ENCODE measurements at regions not wholly inside any gene's neighbourhood (a gene's known extent, or its start where the extent isn't known, plus 50 kb on each side); places are given as distances from the start of the nearest gene placed in this dataset.

DNA sequence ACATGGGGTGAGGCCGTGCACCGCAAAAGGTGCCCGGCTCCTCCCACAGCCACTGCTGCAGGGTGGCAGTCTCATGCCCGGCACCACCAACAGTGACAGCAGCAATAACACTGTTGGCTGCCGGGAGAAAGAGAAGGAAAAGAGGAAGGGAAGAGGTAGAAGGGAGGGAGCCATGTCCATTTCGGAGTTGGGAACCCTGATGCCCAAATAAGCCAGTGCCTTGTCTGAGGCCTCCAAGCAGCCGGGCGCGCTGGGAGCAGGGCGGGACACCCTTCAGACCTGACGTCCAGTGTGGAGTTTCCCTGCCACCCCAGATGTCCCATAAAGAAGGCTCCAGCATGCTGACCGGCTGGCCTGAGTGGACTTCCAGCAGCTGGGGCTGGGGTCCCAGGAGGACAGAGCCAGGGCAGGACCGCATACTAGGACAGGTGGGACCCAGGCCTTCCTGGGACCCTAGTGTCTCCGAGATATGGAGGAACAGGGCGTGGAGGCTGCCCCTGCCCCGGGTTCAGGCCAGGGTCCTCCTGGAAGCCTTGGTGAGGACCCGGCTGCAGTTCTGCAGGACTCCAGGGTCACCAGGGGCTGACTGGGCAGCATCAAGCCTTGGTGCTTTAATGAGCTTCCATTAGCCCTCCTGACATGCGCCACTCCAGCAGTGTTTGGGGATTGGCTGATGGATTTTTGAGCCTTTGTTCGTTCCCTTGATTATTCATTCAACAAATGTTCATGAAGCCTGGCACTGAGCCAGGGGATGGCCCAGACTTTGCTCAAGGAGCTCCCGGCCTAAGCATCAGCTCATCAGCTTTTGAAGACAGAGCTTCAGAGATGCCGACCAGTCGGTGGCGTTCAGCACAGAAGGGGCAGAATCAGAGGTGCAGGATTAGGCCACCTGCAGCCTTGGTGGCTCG is 223.6 kb upstream of the CIBAR2 start:
- peak in 2 of 56 donors; percentile 19 to 49 for DNase-seq

- DNase-seq: no peak
Measured at GRCh38 chr16:85337910-85338637, 225.8 kb upstream of the CIBAR2 start.

- DNase-seq: no peak
Measured at GRCh38 chr16:85338638-85338982, 226.3 kb upstream of the CIBAR2 start.

DNA sequence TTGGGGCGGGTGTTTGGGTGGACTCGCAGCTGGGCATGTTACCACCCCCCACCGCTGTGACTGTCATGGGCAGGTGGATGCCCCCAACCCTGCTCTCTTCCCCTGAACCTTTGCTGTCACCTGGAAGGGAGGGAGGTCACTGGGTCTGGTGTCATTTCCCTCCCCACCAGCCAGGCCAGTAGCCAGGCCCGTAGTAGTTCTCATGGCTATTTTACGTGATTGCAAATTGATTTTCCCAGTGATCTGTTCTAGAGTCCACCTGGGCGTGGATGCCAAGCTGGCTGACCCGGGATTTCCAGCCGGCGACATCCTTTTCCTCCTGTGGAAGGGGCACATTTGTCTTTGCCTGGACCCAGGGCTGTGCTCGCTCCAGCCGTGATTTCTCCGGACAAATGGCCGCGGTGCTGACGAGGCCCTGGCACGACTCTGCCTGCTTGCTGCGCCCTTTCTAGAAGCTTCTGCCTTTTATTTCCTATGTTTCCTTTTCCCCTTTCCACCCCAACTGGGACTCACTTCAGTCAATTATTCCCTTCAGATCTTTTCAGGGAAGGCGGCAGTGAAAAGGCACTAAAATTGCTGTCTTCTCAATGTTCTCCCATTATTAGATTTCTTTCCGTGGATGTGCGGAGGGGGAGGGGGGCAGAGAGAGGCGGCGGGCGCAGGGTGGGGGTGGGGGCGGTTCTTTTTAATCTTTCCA is 226.9 kb upstream of the CIBAR2 start:
- DNase-seq: no peak

DNA sequence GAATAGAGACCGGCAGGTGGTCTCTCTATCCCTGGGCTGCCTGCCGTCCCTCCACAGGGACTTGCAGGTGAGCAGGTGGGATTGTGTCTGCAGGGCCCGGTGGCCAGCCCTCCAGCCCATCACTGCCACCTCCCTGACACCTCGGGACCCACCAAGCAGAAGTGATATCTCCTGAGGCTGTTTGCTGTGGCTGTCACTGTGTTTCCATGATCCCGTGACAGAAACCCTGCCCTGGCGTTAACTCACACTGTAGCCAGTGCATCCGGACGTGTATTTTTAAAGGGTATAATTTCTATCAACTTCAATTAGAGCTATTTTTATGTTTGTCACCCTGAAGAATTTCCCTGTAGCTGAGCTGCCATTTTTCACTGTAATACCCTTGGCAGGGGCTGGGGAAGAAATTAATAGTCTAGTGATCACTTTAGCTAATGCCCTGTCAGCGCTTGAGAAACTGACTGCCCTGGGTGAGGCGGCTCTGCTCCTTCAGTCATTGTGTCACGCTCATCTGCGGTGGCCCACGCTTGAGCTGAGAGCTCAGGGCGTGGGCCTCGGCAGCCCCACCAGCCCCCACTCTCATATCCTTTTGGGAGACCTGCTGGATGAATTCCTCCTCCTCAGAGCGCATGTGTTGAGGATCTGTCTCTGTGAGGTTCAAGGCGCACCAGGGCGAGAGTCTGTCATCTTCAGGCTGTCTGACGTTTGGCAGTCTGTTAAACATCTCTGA is 229.9 kb upstream of the CIBAR2 start:
- peak in 13 of 56 donors; percentile 8 to 52 (median 37) for DNase-seq

GRCh38 chr16:85344502-85345128 is 232.3 kb upstream of the CIBAR2 start:
- no peak for DNase-seq

DNA sequence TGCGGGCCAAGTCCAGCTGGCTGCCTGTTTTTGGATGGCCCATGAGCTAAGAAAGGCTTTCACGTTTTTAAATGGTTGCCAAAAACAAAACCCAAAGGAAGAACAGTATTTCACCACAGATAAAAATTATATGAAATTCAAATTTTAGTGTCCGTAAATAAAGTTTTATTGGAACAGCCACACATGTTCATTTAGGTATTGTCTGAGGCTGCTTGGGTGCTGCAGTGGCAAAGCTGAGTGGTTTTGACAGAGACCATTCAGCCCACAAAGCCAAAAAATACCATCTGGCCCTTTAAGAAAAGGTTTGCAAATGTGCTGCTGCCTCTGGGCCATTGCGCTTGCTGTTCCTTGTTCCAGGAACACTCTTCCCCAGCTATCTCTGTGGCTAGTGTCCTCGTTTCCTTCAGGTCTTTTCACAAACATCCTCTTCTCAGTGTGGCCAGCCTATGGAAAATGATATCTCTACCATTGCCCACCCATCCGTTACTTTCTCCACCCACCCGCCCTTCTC is 232.9 kb upstream of the CIBAR2 start:
- no peak for DNase-seq

DNA sequence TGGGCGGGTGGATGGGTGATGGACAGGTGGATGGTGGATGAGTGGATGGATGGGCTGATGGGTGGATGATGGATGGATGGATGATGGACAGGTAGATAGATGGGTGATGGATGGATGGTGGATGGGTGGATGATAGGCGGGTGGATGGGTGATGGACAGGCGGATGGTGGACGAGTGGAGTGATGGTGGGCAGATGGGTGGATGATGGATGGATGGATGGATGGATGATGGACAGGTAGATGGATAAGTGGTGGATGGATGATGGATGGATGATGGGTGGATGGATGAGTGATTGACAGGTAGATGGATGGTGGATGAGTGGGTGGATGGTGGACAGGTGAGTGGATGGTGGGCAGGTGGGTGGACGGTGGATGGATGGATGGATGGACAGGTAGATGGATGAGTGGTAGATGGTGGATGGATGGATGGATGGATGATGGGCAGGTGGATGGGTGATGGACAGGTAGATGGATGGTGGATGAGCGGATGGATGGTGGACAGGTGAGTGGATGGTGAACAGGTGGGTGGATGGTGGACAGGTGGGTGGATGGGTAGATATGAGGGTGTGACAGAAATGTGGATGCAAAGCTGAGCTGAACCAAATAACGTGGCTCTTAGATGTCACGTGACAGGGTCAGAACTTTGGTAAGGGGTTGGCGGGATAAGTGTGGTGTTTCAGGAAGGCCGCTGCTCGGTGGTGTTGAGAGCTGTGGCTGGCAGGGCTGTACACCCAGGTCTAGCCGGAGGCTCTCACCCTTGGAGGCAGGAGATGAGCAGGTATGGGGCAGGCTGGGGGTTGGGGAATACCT is 234.3 kb upstream of the CIBAR2 start:
- no peak for DNase-seq

DNA sequence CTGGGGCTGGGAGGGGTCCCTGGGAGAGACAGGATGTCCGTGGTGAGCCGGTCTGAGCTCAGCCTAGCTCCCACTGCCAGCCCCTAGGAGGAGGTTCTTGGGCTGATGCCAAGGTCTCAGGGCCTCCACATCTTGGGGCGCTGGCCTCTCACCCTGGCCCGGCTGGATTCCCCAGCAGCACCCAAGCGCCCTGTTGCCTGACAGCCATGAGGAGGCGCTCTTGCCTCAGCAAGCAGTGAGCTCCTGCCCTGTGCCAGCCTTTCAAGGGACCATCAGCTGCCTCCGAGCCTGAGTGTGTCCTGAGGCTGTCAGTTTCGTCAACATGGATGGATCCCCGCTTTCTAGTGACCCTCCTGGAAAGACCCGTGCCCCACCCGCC is 234.9 kb upstream of the CIBAR2 start:
- peak in 2 of 56 donors; percentile 10 to 26 for DNase-seq

DNA sequence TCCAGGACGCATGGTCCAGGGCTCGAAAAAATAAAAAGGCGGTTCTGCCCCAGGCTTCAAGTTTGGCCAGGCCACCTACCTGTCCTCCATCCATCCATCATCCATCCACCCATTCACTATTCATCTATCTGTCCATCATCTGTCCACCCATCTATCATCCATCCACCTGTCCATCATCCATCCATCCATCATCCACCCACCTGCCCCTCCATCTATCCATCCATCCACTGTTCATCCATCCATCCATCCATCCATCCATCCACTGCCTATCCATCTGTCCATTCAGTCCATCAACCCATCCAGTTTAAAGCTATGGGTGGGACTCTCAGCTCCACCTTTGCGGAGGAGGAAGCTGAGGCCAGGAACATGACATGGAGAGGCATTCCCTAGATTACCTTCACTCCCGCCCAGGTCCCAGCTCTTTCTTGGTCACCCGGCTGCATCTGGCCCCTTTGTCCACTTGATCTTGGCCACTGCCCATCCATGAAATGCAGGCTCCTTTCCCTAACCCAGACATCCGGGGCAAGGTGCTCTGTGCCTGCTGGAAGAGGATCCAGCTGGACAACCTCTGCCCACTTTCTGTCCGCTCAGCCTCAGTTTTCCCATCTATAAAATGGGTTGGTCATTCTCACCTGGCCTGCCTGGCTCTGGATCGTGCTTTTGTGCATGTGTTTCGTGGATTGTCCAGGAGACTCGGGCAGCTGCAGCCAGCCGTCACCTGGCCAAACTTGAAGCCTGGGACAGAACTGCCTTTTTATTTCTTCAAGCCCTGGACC is 236.0 kb upstream of the CIBAR2 start:
- DNase-seq: no peak

DNA sequence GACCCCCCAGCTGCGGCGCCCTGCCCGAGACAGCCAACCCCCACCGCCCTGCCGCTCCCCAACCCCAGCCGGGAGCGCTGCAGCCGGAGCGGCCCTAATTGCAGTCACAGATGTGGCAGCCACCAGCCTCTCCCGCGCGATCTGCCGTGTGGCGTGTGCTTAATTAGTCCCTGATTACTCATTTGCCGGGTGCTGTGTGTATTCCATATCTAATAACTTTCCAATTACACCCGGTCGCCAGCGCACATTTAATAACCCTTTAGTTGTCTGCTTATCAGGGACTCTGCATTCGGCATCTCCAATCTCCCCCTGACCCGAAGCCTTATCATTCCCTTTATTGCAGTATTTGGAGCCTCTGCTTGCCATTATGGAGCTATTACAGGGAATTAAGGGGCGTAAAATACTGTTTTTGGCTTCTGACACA is 236.7 kb upstream of the CIBAR2 start:
- DNase-seq: peak in 4 of 56 donors; percentile 12 to 24 (median 20)

DNA sequence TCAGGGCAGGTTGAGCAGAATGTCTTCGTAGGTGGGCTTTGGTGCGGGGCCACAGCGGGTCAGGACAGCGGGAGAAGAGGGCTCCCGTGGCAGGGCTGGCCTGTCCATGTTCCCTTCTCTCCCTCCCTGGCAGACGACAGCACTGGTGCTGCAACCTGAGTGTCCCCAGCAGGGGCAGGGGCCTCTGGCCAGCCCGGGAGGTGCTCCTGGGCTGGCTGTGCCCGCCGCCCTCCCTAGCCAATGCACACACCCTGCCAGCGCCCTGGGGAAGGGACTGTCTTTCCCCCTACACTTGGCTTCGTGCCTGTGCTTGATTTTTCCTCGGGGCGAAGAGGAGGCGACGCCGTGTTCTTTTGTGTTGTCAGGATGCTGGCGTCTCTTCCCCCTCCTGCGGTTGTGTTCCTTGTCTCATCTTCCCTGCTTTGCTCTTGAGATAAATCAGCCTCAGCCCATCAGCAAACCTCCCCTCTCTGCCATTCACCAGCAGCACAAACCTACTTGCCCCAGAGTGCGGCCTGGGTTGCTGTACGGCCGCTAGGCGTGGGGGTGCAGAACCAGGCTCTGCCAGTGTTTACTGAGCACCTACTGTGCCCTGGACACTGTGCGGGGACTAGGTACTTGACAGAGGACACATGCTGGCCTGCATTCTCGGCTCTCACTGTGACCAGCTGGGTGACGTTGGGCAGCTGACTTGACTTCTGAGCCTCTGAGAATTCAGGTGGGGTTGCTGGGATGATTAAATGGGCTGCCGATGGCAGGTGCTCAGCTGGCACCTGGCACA is 237.3 kb upstream of the CIBAR2 start:
- no peak for DNase-seq

DNA sequence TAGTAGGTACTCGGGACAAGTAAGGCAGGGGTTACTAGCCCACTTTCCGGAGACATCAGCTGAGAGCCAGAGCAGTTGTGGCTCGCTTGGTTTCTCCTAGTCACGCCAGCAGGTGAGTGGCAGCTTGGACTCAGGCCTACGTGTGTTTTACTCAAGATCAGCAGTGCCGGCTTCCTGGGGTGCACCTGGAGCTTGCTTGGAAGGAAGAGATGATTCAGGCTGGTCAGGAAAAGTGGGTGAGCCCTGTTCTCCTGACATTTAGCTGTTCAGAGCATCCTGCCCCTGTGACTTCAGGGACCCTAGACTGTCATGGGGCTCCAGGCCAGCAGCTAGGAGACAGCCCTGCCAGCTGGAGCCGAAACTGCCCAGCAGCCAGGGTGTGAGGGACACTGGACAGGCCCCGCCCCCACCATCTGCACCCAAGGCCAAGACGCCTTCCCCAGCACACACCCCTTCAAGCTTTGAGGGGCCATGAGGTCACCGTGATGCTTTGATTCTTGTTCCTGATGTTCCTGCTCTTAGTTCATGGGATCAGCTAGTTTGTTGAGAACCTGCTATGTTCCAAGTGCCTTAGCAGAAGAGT is 238.0 kb upstream of the CIBAR2 start:
- DNase-seq: no peak

GRCh38 chr16:85350973-85351372 is 238.7 kb upstream of the CIBAR2 start:
- DNase-seq: peak; percentile 15 to 94 (median 81)

DNA sequence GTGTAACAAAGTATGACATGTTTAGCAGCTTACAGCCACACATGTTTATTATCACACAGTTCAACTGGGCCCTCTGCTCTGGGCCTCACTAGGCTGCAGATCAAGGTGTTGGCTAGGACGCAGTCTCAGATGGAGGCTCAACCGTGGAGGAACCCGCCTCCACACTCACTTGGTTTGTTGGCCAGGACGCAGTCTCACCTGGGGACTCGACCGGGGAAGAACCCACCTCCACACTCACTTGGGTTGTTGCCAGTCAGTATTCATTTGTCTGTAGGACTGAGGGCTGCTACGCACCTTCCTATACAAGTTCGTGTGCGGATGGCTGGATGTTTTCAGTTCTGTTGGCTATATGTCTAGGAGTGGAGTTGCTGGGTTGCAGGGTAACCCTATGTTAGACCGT is 240.7 kb upstream of the CIBAR2 start:
- DNase-seq: no peak

DNA sequence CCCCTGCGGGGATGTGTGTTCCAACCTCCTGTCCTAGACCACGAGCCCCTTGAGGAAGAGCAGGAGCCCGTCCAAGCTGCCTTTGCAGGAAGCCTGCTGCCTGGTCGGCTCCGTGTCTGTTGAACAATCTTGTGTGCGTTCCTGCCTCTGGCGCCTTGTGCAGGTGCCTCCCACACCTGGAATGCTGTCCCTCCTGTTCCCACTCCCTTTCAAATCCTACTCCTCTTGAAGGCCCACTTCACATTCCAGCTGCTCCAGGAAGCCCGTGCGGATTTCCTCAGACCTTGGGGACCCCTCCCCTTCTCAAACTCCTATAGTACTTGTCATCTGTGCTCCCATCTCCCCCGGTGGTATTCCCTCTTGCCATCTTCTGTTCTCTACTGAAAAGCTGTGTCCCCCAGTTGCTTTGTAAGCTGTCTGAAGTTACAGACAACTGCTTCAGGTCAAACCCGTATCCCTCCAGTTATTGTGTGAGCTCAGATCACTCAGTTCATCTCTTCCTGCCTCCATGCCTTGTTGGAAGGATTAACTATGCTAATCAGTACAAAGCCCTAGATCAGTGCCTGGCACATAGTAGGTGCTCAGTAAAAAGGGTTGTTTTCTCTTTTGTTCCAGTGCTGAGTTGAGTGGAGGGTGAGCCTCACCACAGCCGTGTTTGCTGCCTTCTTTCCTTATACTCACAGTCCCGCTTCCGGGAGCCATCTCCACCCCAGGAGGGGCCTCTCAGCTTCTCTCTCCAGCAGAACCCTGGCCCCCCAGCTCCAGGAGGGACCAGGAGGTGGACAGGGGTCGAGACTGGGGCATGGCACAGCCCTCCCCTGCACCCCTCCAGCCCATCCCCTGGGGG is 241.8 kb upstream of the CIBAR2 start:
- DNase-seq: no peak
